ENCODE measurements at regions not wholly inside any gene's neighbourhood (a gene's known extent, or its start where the extent isn't known, plus 50 kb on each side); places are given as distances from the start of the nearest gene placed in this dataset.

DNA sequence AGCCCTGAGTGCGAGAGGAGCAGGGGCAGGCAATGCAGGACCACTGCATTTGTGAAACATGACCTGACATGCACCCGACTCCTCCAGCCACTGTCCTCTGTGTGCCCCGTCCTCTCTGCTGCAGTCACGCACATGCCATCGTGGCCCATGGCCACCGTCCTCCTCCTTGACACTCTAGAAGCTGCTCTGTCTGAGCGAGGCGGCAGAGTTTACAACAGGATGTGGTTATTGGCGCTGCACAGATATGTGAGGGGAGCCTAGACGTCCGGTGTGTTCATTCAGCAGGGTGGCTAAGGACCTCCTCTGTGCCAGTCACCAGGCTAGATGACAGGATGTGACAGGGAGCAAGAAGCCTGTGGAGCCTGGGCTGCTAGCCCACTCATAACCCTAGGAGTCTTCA is 277.8 kb downstream of the FOXO1 start:
- peaks cover 54% of the 10 kb centered on the region for H3K4me1 Mint-ChIP-seq (ENCODE audit: low read depth)
- H3K36me3 Mint-ChIP-seq (ENCODE audit: low read depth): no peaks in the 10 kb centered on the region
- ATAC-seq (ENCODE audit: poor library complexity): peak; percentile 89
- Histone ChIP-seq H3K27ac (ENCODE audit: low read depth in 1 of 2, low read length in 2 of 2) (peak overlapping the region; percentile 77 to 96), H3K9me3 (ENCODE audit: control insufficient read depth in 1 of 2, insufficient read depth in 1 of 2, low read length in 2 of 2) (no peaks in the 10 kb centered on the region), H3K36me3 (ENCODE audit: insufficient read depth, low read length) (no peaks in the 10 kb centered on the region), H3K27me3 (ENCODE audit: control insufficient read depth in 1 of 2, insufficient read depth in 2 of 2, low read length in 2 of 2) (no peaks in the 10 kb centered on the region), H3K4me1 (ENCODE audit: insufficient read depth, low read length) (peaks cover 35% of the 10 kb centered on the region), H3K4me3 (ENCODE audit: low read length) (peak overlapping the region; percentile 57)
- POLR2A ChIA-PET: interaction anchor here (0.7 to 3.3 kb wide), 14 partner anchors 14 to 319 kb away, joined by 3 to 22 read pairs (median 6); partner anchors contain the start of gene FOXO1
- H3K27me3 Mint-ChIP-seq: no peaks in the 10 kb centered on the region
- H3K27ac Mint-ChIP-seq: peak overlapping the region; percentile 95
- H3K9me3 Mint-ChIP-seq: no peaks in the 10 kb centered on the region
- DNase-seq: peak; percentile 66 to 96 (median 78)
- CTCF ChIA-PET: interaction anchor here (0.6 to 1.0 kb wide), 3 partner anchors 128 to 319 kb away, joined by 3 to 4 read pairs (median 3); no protein-coding TSS in a partner anchor
- TF ChIP-seq, protein P1, sequence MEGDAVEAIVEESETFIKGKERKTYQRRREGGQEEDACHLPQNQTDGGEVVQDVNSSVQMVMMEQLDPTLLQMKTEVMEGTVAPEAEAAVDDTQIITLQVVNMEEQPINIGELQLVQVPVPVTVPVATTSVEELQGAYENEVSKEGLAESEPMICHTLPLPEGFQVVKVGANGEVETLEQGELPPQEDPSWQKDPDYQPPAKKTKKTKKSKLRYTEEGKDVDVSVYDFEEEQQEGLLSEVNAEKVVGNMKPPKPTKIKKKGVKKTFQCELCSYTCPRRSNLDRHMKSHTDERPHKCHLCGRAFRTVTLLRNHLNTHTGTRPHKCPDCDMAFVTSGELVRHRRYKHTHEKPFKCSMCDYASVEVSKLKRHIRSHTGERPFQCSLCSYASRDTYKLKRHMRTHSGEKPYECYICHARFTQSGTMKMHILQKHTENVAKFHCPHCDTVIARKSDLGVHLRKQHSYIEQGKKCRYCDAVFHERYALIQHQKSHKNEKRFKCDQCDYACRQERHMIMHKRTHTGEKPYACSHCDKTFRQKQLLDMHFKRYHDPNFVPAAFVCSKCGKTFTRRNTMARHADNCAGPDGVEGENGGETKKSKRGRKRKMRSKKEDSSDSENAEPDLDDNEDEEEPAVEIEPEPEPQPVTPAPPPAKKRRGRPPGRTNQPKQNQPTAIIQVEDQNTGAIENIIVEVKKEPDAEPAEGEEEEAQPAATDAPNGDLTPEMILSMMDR (IDR thresholded peaks at IDR 0.05): no peak
- peak overlapping the region; percentile 82 for H3K4me3 Mint-ChIP-seq
- intact Hi-C loops (cut with DNase I, micrococcal nuclease): loop anchor here in 1 of 2 experiments (1.0 to 5.0 kb wide), 6 partner anchors 49 to 274 kb away; no protein-coding TSS in a partner anchor

DNA sequence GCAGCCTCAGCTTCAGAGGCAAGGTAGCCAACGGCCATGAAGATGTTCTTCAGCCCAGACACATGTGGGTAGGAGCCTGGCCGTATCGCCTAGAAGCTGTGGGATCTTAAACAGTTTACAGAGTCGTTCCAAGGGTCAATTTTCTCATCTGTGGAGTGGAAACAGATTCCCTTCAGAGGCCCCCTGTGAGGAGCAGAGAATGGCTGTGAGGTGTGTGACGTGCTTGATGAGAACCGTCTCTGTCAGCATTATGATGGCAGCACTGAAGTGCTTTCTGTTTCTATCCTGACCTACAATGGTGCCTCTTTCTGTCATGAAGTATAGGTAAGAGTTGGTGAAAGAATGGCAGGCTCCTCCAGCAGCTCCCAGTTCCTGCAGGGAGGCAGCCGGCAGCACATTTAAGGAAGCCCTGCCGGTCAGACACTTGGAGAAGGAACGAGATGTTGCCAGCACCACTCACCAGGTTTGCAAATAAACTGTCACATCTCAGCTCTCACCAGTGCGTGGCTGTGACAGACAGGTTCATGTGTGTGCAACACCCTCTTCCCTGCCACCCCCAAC is 277.3 kb downstream of the FOXO1 start:
- DNase-seq: peak in 12 of 14 experiments; percentile 12 to 83 (median 32)
- H3K4me1 Mint-ChIP-seq (ENCODE audit: low read depth): peaks cover 54% of the 10 kb centered on the region

DNA sequence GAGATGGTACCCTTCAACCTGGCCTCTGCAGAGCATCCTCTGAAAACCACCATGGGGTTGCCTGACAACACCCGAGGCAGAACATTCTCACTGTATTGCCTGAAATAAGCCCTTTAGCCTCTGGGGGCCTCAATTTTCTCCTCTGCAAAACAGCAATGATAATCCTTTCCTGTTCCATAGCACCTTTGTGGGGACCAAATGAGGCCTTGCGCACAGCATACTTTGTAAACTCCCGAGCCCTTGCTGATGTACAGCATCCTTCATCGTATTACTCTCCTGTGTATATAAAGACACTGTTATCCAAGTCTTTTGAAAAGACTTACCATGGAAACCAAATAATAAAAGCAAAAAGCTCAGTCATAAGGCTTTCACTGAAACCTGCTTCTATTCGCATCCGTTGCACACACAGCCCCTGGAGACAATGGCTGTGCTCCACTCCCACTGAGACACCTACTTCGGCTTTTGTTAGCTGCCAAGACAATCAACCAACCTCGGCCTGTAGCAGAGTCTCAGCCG is 276.0 kb downstream of the FOXO1 start:
- Histone ChIP-seq H3K27ac (ENCODE audit: low read depth in 1 of 2, low read length in 2 of 2) (no peak overlapping the region), H3K4me1 (ENCODE audit: insufficient read depth, low read length) (peaks cover 31% of the 10 kb centered on the region), H3K36me3 (ENCODE audit: insufficient read depth, low read length) (no peaks in the 10 kb centered on the region), H3K4me3 (ENCODE audit: low read length) (no peak overlapping the region), H3K9me3 (ENCODE audit: control insufficient read depth in 1 of 2, insufficient read depth in 1 of 2, low read length in 2 of 2) (no peaks in the 10 kb centered on the region), H3K27me3 (ENCODE audit: control insufficient read depth in 1 of 2, insufficient read depth in 2 of 2, low read length in 2 of 2) (no peaks in the 10 kb centered on the region)
- TF ChIP-seq, protein P1 (IDR thresholded peaks at IDR 0.05): no peak
- POLR2A ChIA-PET: interaction anchor here (2.6 kb wide), 1 partner anchor 104 kb away, joined by 12 read pairs; no protein-coding TSS in a partner anchor
- H3K9me3 Mint-ChIP-seq: no peaks in the 10 kb centered on the region
- peak overlapping the region; percentile 95 for H3K27ac Mint-ChIP-seq
- peak overlapping the region; percentile 46 for H3K4me3 Mint-ChIP-seq
- H3K4me1 Mint-ChIP-seq (ENCODE audit: low read depth): peaks cover 46% of the 10 kb centered on the region
- no peaks in the 10 kb centered on the region for H3K36me3 Mint-ChIP-seq (ENCODE audit: low read depth)
- no peaks in the 10 kb centered on the region for H3K27me3 Mint-ChIP-seq
- DNase-seq (no peak), ATAC-seq (ENCODE audit: poor library complexity) (no peak)
- intact Hi-C loops (cut with DNase I, micrococcal nuclease): loop anchor here in 1 of 2 experiments (5.0 kb wide), 1 partner anchor 87 kb away; no protein-coding TSS in a partner anchor
- CTCF ChIA-PET: no interaction called here

More for the DNA sequence above, 277.3 kb downstream of the FOXO1 start:
- Mint-ChIP-seq H3K27ac (peak overlapping the region; percentile 95), H3K9me3 (no peaks in the 10 kb centered on the region), H3K36me3 (ENCODE audit: low read depth) (no peaks in the 10 kb centered on the region), H3K27me3 (no peaks in the 10 kb centered on the region), H3K4me3 (peak overlapping the region; percentile 82)
- no peaks in the 10 kb centered on the region for H3K9me3 ChIP-seq (ENCODE audit: control insufficient read depth in 1 of 2, insufficient read depth in 1 of 2, low read length in 2 of 2)
- no peaks in the 10 kb centered on the region for H3K27me3 ChIP-seq (ENCODE audit: control insufficient read depth in 1 of 2, insufficient read depth in 2 of 2, low read length in 2 of 2)
- peaks cover 31% of the 10 kb centered on the region for H3K4me1 ChIP-seq (ENCODE audit: insufficient read depth, low read length)
- peak overlapping the region; percentile 57 for H3K4me3 ChIP-seq (ENCODE audit: low read length)
- peak overlapping the region; percentile 77 to 96 for H3K27ac ChIP-seq (ENCODE audit: low read depth in 1 of 2, low read length in 2 of 2)
- intact Hi-C loops (cut with DNase I, micrococcal nuclease): loop anchor here in 1 of 2 experiments (1.0 to 5.0 kb wide), 5 partner anchors 48 to 273 kb away; no protein-coding TSS in a partner anchor
- ChIA-PET POLR2A (interaction anchor here (0.7 to 3.3 kb wide), 19 partner anchors 13 to 320 kb away, joined by 3 to 22 read pairs (median 4); partner anchors contain the start of gene FOXO1), CTCF (interaction anchor here (0.5 to 1.0 kb wide), 5 partner anchors 74 to 320 kb away, joined by 3 to 4 read pairs (median 3); no protein-coding TSS in a partner anchor)
- TF ChIP-seq, protein P1 (IDR thresholded peaks at IDR 0.05): no peak
- peak; percentile 76 for ATAC-seq (ENCODE audit: poor library complexity)
- no peaks in the 10 kb centered on the region for H3K36me3 ChIP-seq (ENCODE audit: insufficient read depth, low read length)
